CD4-positive, CD25-positive, alpha-beta regulatory T cell (primary cell): ENCODE measurements at regions not wholly inside any gene's neighbourhood (a gene's known extent, or its start where the extent isn't known, plus 50 kb on each side); places are given as distances from the start of the nearest gene placed in this dataset.
A peak's percentile ranks its signal among the peaks of the same experiment; 100 is the strongest.

Experiments
- ATAC-seq, 2 donors: fragments of 150-1000 bp; cut with Tn5 transposase; one replicate each; pipeline ENCODE4 v1.10.0; 2021; ENCODE audit warnings: low read depth in 2 of 2, moderate number of reproducible peaks in 2 of 2, moderate library complexity in 1 of 2
- DNase-seq, 3 donors: peaks; one replicate each; pipeline versions ENCODE4 v3.0.0 to v3.0.0-alpha.2; 2012 to 2022; ENCODE audit warnings: mixed read lengths in 1 of 3
- H3K27ac ChIP-seq: one replicate; pipeline ENCODE4 v1.7.0; 2013; ENCODE audit warnings: mild to moderate bottlenecking, low read length; ENCODE audit not compliant: insufficient read depth, poor library complexity, severe bottlenecking
- H3K27me3 ChIP-seq: one replicate; pipeline ENCODE4 v1.7.0; 2013; ENCODE audit warnings: low read length; ENCODE audit not compliant: control insufficient read depth, insufficient read depth
- H3K36me3 ChIP-seq: one replicate; pipeline ENCODE4 v1.7.0; 2013; ENCODE audit warnings: mild to moderate bottlenecking, low read length, moderate library complexity; ENCODE audit not compliant: control insufficient read depth, insufficient read depth
- H3K4me1 ChIP-seq: 2 replicates; pipeline ENCODE4 v1.7.0; 2013; ENCODE audit warnings: mild to moderate bottlenecking, low read length; ENCODE audit not compliant: insufficient read depth, control insufficient read depth, poor library complexity, severe bottlenecking
- H3K4me3 ChIP-seq: one replicate; pipeline ENCODE4 v1.7.0; 2013; ENCODE audit warnings: low read depth, mild to moderate bottlenecking, low read length, moderate library complexity
- H3K9me3 ChIP-seq, 2 experiments: 1 replicate in 1 of 2; 2 replicates in 1 of 2; pipeline ENCODE4 v1.7.0; 2013; ENCODE audit warnings: low read length in 2 of 2, mild to moderate bottlenecking in 1 of 2, moderate library complexity in 1 of 2; ENCODE audit not compliant: control insufficient read depth in 2 of 2
- H3K27ac Mint-ChIP-seq, 3 donors: one replicate each; pipeline ENCODE4 v1.8.0; 2020 to 2022; ENCODE audit warnings: mild to moderate bottlenecking in 3 of 3, mixed read lengths in 3 of 3, moderate library complexity in 2 of 3
- H3K27me3 Mint-ChIP-seq: one replicate; pipeline ENCODE4 v1.8.0; 2022; ENCODE audit warnings: mild to moderate bottlenecking, mixed read lengths
- H3K36me3 Mint-ChIP-seq: one replicate; pipeline ENCODE4 v1.8.0; 2020; ENCODE audit warnings: mixed read lengths
- H3K4me1 Mint-ChIP-seq, 4 donors: one replicate each; pipeline ENCODE4 v1.8.0; 2020 to 2022; ENCODE audit warnings: mixed read lengths in 4 of 4, mild to moderate bottlenecking in 1 of 4
- H3K4me3 Mint-ChIP-seq, 4 donors: one replicate each; pipeline ENCODE4 v1.8.0; 2020 to 2022; ENCODE audit warnings: mild to moderate bottlenecking in 4 of 4, mixed read lengths in 4 of 4, moderate library complexity in 3 of 4
- H3K9me3 Mint-ChIP-seq, 7 donors: one replicate each; pipeline ENCODE4 v1.8.0; 2020 to 2022; ENCODE audit warnings: mixed read lengths in 7 of 7, mild to moderate bottlenecking in 3 of 7, moderate library complexity in 2 of 7

DNA sequence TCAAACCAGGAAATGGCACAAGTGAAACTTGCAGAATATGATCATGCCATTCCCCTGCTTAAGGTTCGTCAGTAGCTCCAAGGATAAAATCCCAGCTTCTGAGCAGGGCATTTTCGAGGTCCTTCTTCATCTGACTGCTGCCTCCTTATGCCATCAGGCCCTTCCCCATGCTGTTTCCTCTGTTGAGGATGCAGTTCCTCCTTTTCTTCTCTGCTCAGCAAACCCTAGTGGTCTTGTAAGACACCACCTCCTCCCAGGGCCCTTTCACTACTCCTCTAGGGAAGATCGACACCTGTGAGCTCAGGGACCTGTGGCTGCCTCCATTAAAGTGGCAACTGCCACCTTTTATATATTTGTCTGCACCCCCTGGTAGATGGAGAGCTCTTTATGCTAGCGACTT is 62.1 kb upstream of the JUN start:
- H3K4me1 ChIP-seq, result no peaks in the 10 kb centered on the region
- Mint-ChIP-seq H3K36me3 (no peaks in the 10 kb centered on the region), H3K4me3 (no peak overlapping the region), H3K27ac (no peak overlapping the region), H3K27me3 (no peaks in the 10 kb centered on the region), H3K9me3 (no peaks in the 10 kb centered on the region), H3K4me1 (peaks cover 0 to 8% (median 6%) of the 10 kb centered on the region in 4 donors)
- DNase-seq, result no peak
- no peak overlapping the region for H3K27ac ChIP-seq
- no peaks in the 10 kb centered on the region for H3K9me3 ChIP-seq
- no peak for ATAC-seq
- no peaks in the 10 kb centered on the region for H3K27me3 ChIP-seq
- no peaks in the 10 kb centered on the region for H3K36me3 ChIP-seq
- no peak overlapping the region for H3K4me3 ChIP-seq

DNA sequence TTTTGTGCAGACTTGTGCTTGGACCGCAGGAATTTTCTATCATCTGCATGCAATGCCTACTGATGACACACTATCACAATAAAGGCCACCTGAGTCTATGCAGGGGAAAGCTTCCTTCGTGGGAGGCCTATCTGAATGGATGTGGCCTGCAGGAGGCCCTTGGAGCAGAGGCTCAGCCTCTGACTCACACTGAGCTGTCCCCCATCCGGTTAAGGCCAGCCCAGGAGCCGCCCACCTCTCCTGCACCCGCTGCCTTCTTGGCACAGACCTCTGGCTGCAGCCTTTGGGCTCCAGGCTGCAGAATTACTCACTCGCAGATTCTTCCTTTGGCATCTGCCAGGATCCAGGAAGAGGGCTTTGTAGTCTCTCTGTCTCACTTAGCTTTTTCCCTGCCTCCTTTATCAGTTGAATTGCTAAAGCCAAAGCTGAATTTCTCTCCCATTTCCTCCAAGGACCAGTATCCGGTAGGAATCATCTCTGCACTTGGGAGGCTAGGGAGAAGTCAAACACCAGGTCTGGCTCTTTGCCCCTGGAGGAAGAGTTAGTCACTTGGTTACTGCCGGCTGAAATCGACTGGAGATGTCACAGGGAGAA is 65.1 kb upstream of the JUN start:
- H3K36me3 Mint-ChIP-seq, result no peaks in the 10 kb centered on the region
- no peaks in the 10 kb centered on the region for H3K9me3 ChIP-seq
- peaks cover 0 to 2% (median 0%) of the 10 kb centered on the region in 4 donors for H3K4me1 Mint-ChIP-seq
- no peak overlapping the region for H3K27ac Mint-ChIP-seq
- H3K36me3 ChIP-seq, result no peaks in the 10 kb centered on the region
- H3K4me1 ChIP-seq, result no peaks in the 10 kb centered on the region
- ATAC-seq (no peak), DNase-seq (no peak)
- no peak overlapping the region for H3K27ac ChIP-seq
- no peak overlapping the region for H3K4me3 Mint-ChIP-seq
- H3K9me3 Mint-ChIP-seq, result no peaks in the 10 kb centered on the region
- H3K4me3 ChIP-seq, result no peak overlapping the region
- no peaks in the 10 kb centered on the region for H3K27me3 Mint-ChIP-seq
- no peaks in the 10 kb centered on the region for H3K27me3 ChIP-seq

DNA sequence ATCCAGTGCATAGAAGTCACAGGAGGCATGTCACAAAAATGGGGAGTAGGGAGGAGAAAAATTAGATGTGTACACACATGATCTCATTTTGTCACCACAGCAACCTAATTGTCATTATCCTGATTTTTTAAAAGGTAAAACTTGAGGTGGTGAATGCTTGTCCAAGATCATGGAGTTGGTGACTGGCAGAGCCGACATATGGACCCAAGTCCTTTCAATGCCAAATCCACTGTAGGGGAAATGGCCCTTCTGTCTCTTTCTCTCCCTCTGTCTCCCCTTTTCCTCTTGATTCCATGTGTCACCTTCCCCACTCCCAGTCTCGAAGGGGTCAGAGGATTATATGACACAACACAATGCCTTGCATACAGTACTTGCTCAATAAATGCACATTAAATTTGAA is 65.7 kb upstream of the JUN start:
- Histone ChIP-seq H3K9me3 (no peaks in the 10 kb centered on the region), H3K36me3 (no peaks in the 10 kb centered on the region), H3K27ac (no peak overlapping the region), H3K4me1 (no peaks in the 10 kb centered on the region), H3K4me3 (no peak overlapping the region), H3K27me3 (no peaks in the 10 kb centered on the region)
- ATAC-seq, result no peak
- Mint-ChIP-seq H3K36me3 (no peaks in the 10 kb centered on the region), H3K4me3 (no peak overlapping the region), H3K27me3 (no peaks in the 10 kb centered on the region), H3K4me1 (peaks cover 0 to 4% (median under 1%) of the 10 kb centered on the region in 4 donors), H3K27ac (no peak overlapping the region), H3K9me3 (no peaks in the 10 kb centered on the region)
- DNase-seq, result no peak

DNA sequence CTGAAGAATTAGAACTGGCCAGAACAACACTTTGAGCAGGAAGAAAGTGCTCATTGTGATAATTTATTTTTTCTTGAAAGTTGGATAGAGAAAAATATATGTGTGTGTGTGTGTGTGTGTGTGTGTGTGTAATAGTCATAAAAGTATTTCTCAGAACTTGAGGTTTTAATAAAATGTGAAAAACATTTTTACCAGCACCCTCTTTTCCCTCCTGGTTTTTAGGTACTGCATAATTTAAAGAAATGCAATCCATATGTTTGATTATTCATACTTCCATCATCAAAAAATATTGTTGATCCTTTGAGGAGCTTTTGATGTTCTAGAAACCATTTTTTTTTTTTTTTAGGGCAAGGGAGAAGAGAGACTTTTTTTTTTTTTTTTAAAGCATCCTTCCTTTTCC is 66.8 kb upstream of the JUN start:
- Mint-ChIP-seq H3K36me3 (no peaks in the 10 kb centered on the region), H3K27me3 (no peaks in the 10 kb centered on the region), H3K4me1 (peaks cover 0 to 9% (median 4%) of the 10 kb centered on the region in 4 donors), H3K4me3 (no peak overlapping the region), H3K27ac (no peak overlapping the region), H3K9me3 (no peaks in the 10 kb centered on the region)
- Histone ChIP-seq H3K9me3 (no peaks in the 10 kb centered on the region), H3K36me3 (no peaks in the 10 kb centered on the region), H3K4me3 (no peak overlapping the region), H3K4me1 (peaks cover 4% of the 10 kb centered on the region), H3K27ac (no peak overlapping the region), H3K27me3 (no peaks in the 10 kb centered on the region)
- no peak for ATAC-seq
- no peak for DNase-seq

DNA sequence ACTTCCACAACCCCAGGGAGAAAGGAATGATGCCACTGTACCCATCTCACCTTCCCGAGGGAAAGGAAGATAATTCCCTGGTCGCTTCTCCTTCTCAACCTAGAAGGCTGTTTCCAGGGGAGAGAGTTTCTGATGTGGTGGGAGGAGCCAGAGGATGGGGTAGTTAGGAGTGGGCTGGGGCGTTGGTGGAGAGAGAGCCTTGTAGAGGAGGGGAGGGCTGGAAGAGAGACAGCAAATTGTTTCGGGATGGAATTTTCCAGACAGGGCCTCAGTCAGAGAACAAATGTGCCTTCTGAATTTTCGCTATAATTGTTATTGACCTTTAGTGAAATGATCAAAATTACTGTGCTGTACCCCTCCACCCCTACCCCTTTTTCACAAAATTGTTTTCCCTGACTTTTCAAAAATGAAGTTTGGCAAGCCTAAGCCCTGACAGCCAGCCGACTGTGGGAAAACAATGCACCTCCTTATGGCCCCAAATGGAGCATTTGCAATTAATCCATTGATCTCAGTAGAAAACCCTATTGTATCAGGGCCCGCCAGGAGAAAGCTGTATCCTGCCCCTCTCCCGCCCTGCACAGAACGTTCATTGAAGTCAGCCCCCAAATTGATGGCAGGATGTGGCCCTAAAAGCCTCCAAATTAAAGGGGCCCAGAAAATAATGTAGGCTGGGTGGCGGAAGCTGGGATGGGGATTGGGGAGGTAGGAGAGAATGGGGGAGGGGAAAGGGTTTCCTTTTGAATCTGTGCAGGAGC is 69.1 kb upstream of the JUN start:
- Histone ChIP-seq H3K27me3 (no peaks in the 10 kb centered on the region), H3K4me1 (peaks cover 10% of the 10 kb centered on the region), H3K27ac (no peak overlapping the region), H3K4me3 (no peak overlapping the region), H3K36me3 (no peaks in the 10 kb centered on the region), H3K9me3 (no peaks in the 10 kb centered on the region)
- Mint-ChIP-seq H3K27me3 (no peaks in the 10 kb centered on the region), H3K9me3 (no peaks in the 10 kb centered on the region), H3K36me3 (no peaks in the 10 kb centered on the region), H3K27ac (peak overlapping the region in 1 of 3 donors; percentile 60), H3K4me1 (peaks cover 8 to 23% (median 11%) of the 10 kb centered on the region in 4 donors), H3K4me3 (no peak overlapping the region)
- no peak for ATAC-seq
- DNase-seq, result no peak

DNA sequence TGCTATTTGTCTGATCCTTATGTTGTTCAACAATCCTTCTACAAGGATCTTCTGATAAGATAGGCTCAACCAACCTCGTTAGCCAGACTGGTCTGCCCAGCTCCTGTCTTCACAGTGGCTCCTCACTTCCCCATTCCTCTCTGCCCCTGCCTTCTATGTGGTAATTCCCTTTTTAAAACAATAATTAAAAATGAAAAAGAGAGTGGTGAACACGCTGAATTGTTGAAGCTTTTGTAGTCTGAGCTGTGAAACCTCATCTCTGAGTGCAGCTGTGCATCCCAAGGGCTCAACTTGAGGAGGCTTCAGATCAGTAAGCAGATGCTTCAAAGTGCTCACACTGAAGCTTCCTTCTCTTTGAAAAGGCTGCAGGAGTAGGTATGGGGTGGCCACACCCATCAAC is 70.7 kb upstream of the JUN start:
- peak overlapping the region in 1 of 3 donors; percentile 31 for H3K27ac Mint-ChIP-seq
- Histone ChIP-seq H3K4me3 (no peak overlapping the region), H3K36me3 (no peaks in the 10 kb centered on the region), H3K27me3 (no peaks in the 10 kb centered on the region), H3K27ac (no peak overlapping the region), H3K9me3 (no peaks in the 10 kb centered on the region), H3K4me1 (peaks cover 27% of the 10 kb centered on the region)
- H3K36me3 Mint-ChIP-seq, result no peaks in the 10 kb centered on the region
- no peak for ATAC-seq
- no peak overlapping the region for H3K4me3 Mint-ChIP-seq
- DNase-seq, result peak in 1 of 3 donors; percentile 26
- no peaks in the 10 kb centered on the region for H3K9me3 Mint-ChIP-seq
- H3K27me3 Mint-ChIP-seq, result no peaks in the 10 kb centered on the region
- peaks cover 14 to 39% (median 22%) of the 10 kb centered on the region in 4 donors for H3K4me1 Mint-ChIP-seq

DNA sequence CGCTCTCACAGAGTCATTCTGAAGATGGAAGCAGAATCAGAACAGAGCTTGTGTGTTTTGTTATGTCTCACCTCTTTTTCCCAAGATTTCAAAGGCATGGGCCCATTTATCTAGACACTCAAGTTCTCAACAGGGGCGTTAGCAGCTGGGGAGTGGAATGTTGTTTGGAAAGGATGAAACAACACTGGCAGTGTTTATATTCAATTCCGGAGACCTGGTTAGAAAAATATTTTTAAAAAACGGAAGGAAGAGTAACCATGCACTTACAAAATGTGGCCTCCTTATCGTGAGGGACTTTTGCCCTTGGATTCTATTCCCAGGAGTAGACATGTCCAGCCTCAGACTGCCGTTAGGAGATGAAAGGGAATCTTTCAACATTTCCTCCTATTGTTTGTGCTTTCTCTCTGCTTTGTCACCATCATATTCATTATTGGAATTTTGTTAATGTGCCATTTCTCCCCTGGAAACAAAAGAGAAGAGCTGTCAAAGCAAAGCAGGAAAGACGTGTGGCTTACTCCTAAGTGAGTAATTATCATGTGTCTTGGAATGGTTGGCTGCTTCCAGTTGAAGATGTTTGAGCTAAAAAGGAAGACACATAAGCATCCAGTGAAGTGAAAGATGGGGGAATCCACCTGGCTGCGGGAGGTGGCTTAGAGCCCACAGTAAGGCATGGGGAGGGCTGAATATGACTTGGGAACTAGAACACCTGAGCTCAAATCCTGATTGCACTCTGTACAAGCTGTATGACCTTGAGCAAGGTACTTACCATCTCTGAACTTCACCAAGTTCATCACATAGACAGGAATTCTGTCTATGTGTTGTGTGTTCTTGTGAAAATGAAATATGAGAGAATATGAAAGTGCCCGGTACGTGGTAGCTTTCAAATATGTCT is 71.7 kb upstream of the JUN start:
- Mint-ChIP-seq H3K4me3 (no peak overlapping the region), H3K9me3 (no peaks in the 10 kb centered on the region), H3K27me3 (no peaks in the 10 kb centered on the region), H3K36me3 (no peaks in the 10 kb centered on the region), H3K27ac (peak overlapping the region in 2 of 3 donors; percentile 63 to 91), H3K4me1 (peaks cover 19 to 47% (median 22%) of the 10 kb centered on the region in 4 donors)
- Histone ChIP-seq H3K36me3 (no peaks in the 10 kb centered on the region), H3K27ac (no peak overlapping the region), H3K4me1 (peaks cover 27% of the 10 kb centered on the region), H3K4me3 (no peak overlapping the region), H3K9me3 (no peaks in the 10 kb centered on the region), H3K27me3 (no peaks in the 10 kb centered on the region)
- ATAC-seq, result no peak
- no peak for DNase-seq
